Colon (tissue), 2 donors: ENCODE measurements at regions not wholly inside any gene's neighbourhood (a gene's known extent, or its start where the extent isn't known, plus 50 kb on each side); places are given as distances from the start of the nearest gene placed in this dataset.

Experiments
- FAIRE-seq: peaks from 2 replicates; lab custom pipeline; 2012; peaks lifted over from hg19 to GRCh38; lab: Jason Lieb, UNC
- donor health status: control.
- donor health status: control.

GRCh38 chr12:14256555-14257169, 108.8 kb upstream of the ATF7IP start:
- no peak for FAIRE-seq

DNA sequence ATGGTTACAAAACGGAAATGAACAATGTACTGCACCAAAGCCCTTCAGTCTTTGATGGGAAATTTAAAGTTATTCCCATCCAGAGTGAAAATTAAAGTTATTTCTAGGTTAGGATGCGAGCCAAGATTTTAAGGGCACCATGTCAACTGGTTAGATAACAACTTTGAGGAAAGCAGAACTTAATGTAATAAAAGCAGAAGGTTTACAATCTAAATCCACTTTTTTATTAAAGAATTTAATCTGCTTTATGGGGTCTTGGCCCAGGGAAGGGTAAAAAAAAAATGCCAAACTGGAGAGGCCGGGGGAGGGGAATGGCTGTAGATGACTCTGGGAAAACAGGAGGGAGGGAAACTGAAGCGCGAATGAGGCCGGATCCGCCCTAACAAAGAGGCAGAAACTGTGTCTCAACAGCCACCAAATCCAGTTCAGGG, 108.2 kb upstream of the ATF7IP start:
- FAIRE-seq: no peak

GRCh38 chr12:14257734-14258574, 107.5 kb upstream of the ATF7IP start:
- FAIRE-seq: no peak

- no peak for FAIRE-seq
Observed at GRCh38 chr12:14258575-14258940, 106.9 kb upstream of the ATF7IP start.

DNA sequence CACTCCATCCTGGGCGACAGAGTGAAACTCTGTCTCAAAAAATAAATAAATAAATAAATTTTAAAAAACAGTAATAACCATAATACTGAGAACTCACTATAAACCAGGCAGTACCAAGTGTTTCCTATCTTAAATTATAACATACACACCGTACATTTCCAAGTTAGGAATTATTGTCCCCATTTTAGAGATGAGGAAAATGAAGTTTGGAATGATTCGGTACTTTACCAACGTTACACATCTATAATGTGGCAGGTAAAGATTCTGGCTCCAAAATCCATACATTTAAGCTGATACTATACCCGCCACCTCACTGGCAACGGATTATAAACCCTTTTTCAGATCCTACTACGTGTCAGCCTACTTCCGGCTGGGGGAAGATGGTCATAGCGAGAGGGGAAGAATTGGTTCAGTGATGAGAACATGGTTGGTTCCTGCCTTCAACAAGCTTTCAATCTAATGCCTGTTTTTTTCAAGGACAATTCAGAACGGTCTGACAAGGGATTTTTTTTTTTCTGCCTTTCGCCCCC, 105.9 kb upstream of the ATF7IP start:
- FAIRE-seq: no peak

DNA sequence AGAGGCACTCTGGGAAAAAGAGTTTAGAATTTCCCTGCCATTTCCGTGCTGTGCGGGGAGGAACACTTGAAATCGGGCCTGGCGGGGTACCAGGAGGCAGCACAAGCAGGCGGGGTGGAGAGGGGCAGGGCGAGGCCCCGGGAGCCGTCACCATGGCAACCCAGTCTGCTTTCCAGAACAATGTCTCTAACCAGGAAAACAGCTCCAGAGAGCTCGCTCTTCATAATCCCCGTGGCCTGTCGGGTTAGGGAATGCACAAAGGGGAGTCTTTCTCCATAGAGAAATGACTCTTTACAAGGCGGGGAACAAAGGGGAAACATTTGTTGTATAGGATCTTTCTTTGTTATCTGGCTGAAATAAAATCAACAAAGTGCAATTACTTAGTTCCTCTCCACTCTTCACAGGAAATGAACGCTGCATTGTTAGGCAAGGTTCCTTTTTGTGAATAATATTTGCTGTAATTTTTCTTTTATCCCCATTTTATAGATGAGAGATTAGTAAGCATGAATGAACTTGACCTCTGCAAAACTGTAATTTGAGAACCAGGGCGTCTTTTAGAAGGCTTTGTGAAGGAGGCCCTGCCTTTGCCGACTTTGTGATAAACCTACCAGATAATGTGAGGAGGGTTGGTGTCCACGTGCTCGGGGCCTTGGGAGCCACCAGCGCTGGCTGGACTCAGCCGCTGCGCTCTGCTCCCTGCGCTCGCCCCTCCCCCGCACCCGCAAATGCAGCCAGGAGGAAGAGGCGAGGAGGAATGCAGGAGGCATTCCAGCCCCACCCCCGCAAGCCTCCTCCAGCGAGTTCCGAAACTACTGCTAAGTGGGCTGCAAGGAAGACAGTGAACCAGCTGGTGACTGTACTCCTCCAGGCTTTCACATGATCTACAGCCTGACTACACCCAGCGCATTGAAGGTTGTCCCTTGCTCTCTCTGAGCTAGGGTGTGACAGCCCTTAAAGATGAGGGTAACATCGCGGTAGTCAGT, 105.2 kb upstream of the ATF7IP start:
- FAIRE-seq: no peak

GRCh38 chr12:14261096-14261495, 104.4 kb upstream of the ATF7IP start:
- FAIRE-seq: no peak

- no peak for FAIRE-seq
Observed at GRCh38 chr12:14261861-14262260, 103.6 kb upstream of the ATF7IP start.

- no peak for FAIRE-seq
Observed at GRCh38 chr12:14262771-14263511, 102.5 kb upstream of the ATF7IP start.

DNA sequence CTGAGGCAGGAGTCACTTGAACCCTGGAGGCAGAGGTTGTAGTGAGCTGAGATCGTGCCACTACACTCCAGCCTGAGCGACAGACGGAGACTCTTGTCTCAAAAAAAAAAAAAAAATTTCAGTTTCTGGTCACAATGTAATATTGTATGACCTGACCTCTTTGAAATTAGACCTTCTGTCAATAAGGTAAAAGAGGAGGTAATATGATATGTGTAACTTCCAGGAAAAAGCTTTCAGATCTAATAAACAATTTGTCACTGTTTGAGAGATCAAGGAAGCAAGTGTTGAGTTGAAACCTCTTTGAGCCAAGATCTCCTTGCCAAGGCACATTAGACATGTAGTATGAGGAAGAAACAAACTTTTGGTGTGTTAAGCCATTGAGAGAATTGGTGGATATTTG, 101.7 kb upstream of the ATF7IP start:
- no peak for FAIRE-seq

- FAIRE-seq: no peak
Observed at GRCh38 chr12:14264316-14264715, 101.2 kb upstream of the ATF7IP start.

DNA sequence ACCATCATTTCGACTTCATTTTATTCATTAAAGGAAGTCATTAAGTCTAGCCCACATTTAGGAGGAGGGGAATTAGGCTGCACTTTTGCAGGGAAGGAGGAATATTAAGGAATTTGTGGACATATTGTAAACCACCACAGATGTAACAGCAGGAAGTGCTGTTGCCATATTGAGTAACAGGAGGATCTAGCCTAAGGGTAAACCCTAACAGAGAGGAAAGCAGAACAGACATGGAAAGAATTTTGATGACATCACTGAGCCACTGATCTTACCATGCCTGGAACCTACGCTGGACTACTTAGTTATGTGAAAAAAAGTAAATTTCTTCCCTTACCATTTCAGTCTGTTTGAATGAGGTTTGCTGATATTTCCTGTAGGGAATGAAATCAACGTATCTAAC, 100.7 kb upstream of the ATF7IP start:
- no peak for FAIRE-seq

DNA sequence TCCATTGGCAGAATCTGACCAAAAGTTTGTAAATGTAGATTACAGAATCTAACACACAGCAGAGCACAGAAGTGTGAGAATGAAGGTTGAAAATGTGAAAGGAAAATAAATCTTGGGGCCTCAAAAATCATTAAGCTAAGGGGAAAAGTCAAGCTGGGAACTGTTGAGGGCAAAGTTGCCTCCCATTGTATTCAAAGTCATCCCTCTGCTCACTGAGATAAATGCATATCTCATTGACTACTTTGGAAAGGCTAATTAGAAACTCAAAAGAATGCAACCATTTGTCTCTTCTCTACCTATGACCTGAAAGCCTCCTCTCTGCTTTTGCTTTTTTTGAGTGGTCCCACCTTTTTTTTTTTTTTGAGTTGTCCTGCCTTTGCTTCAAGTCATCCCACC, 97.4 kb upstream of the ATF7IP start:
- no peak for FAIRE-seq

DNA sequence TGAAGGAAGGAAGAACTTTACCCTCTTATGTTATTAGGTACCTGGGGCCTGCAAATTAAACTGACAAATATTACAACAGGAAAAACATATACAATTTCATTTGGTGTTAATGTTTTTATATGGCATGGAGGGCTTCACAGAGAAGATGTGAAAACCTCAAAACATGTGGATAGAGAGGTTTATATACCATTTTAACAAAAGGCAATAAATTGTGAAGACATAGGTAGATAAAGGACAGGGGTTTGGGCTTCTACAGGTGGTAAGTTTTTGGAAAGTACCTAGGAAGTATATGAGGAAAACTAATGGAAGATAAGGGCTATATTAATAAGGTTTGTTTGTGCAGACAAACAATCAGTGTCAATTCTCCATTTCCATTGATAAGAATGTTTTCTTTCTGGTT, 95.1 kb upstream of the ATF7IP start:
- FAIRE-seq: no peak

DNA sequence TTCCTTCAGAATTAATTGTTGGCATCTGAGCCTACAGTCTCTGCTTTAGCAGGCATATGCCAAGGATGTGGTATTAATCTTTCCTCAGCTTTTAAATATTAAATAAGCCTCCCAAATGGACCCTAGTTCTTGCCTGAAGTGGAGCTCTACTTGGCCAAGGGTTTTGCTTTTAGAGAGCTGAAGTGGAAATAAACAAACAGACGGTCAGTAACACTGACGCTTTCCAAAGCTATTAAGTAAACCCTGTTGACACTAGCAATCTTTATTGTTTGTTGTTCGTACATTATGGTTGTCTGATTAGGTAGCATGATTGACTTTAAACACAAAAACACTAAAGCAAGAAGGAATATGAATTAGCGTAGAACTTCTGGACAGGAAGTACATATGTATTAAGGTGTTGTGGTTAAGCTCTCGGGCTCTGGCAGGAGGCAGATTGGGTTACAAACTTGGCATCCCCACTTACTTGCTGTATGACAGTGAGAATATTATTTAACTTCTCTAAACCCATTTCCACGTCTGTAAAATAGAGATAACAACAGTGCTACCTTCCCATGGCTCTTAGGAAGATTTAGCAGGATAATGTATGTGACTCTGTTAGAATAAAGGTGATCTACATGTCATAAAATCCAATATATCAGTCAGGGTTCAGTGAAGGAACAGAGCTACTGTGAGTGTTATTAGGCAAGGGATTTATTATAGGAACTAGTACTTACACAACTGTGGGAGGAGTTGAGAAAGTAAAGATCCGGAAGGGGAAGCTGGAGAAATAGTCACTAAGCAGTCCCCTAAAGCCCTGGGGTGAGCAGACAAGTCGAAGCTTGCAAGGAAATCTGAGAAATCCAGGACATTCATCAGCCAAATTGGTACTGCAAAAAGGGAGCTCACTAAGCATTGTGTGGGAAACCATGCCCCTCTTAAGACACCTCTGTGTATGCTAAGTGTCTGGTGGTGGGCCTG, 92.2 kb upstream of the ATF7IP start:
- no peak for FAIRE-seq

GRCh38 chr12:14273913-14274311, 91.6 kb upstream of the ATF7IP start:
- FAIRE-seq: no peak

DNA sequence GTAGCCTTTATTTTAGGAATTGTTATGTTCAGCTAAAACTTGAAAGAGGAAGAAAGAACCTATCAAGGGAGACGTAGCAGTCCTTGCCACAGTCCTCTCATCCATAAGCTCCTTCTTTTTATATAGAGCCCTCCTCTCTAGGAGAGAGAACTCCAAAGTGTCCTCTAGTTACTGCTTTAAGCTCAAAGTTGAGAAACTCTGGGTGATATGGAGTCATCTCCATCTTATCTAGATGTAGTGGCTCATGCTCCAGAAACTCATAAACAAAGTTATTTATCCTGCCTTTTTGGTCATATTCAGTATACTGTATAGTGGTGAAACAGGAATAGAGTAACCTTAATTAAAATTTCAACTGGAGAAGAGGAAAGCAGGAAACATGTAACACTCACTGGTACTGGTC, 90.4 kb upstream of the ATF7IP start:
- FAIRE-seq: no peak

GRCh38 chr12:14275886-14276285, 89.6 kb upstream of the ATF7IP start:
- FAIRE-seq: no peak

- no peak for FAIRE-seq
Observed at GRCh38 chr12:14278294-14278953, 87.1 kb upstream of the ATF7IP start.

- FAIRE-seq: no peak
Observed at GRCh38 chr12:14279845-14280244, 85.6 kb upstream of the ATF7IP start.
